Activated CD8-positive, alpha-beta T cell treated with anti-CD3 and anti-CD28 coated beads for 36 hours (primary cell): ENCODE measurements at regions not wholly inside any gene's neighbourhood (a gene's known extent, or its start where the extent isn't known, plus 50 kb on each side); places are given as distances from the start of the nearest gene placed in this dataset.

ENCODE experiments used
- ATAC-seq: fragments of 200-7000 bp; cut with Tn5 transposase; one replicate; pipeline ENCODE4 v1.10.0; 2021; ENCODE audit warnings: mild to moderate bottlenecking, moderate library complexity
- CTCF ChIA-PET: fragments of 350-600 bp; sonication (Branson Sonifier 250); formaldehyde crosslinking; loops from one replicate; lab custom pipeline; 2021; ENCODE audit warnings: antibody characterized with exemption; lab: Charles Lee
- POLR2A ChIA-PET: fragments of 350-600 bp; sonication (Branson Sonifier 250); formaldehyde crosslinking; loops from one replicate; lab custom pipeline; 2021; ENCODE audit warnings: antibody characterized with exemption; lab: Charles Lee
- DNase-seq: peaks from one replicate; pipeline ENCODE4 v3.0.0-alpha.2; 2020
- H3K27ac Mint-ChIP-seq: one replicate; pipeline ENCODE4 v1.8.0; 2021; ENCODE audit warnings: mild to moderate bottlenecking, mixed read lengths
- H3K27me3 Mint-ChIP-seq: one replicate; pipeline ENCODE4 v1.8.0; 2021; ENCODE audit warnings: mixed read lengths
- H3K36me3 Mint-ChIP-seq: one replicate; pipeline ENCODE4 v1.8.0; 2021; ENCODE audit warnings: low read depth, mixed read lengths
- H3K4me1 Mint-ChIP-seq: one replicate; pipeline ENCODE4 v1.8.0; 2021; ENCODE audit warnings: low read depth, mixed read lengths
- H3K4me3 Mint-ChIP-seq: one replicate; pipeline ENCODE4 v1.8.0; 2021; ENCODE audit warnings: mild to moderate bottlenecking, moderate library complexity, mixed read lengths
- H3K9me3 Mint-ChIP-seq: one replicate; pipeline ENCODE4 v1.8.0; 2021; ENCODE audit warnings: mixed read lengths
- CTCF ChIP-seq: fragments of 200-600 bp; IDR thresholded peaks from one replicate; pipeline ENCODE4 v1.8.0; 2022; ENCODE audit warnings: antibody characterized with exemption, mild to moderate bottlenecking
- intact Hi-C: fragments of 100-400 bp; cut with micrococcal nuclease; formaldehyde crosslinking; loops from one replicate; pipeline ENCODE4 v1.10.0; 2022

- Mint-ChIP-seq H3K27ac (no peak overlapping the region), H3K27me3 (no peaks in the 10 kb centered on the region), H3K36me3 (no peaks in the 10 kb centered on the region), H3K4me3 (no peak overlapping the region), H3K9me3 (peaks cover 10% of the 10 kb centered on the region), H3K4me1 (peaks cover 5% of the 10 kb centered on the region)
- DNase-seq = no peak
- intact Hi-C loops = no loop called here
- no peak for TF ChIP-seq CTCF
- ATAC-seq = no peak
- POLR2A ChIA-PET = no interaction called here
- CTCF ChIA-PET = no interaction called here
Measured at GRCh38 chr10:81704596-81704995, 170.4 kb upstream of the NRG3 start.

- intact Hi-C loops = no loop called here
- ATAC-seq = no peak
- no peak for TF ChIP-seq CTCF
- Mint-ChIP-seq H3K27ac (no peak overlapping the region), H3K36me3 (no peaks in the 10 kb centered on the region), H3K27me3 (no peaks in the 10 kb centered on the region), H3K4me1 (peaks cover 5% of the 10 kb centered on the region), H3K4me3 (no peak overlapping the region), H3K9me3 (peaks cover 2% of the 10 kb centered on the region)
- POLR2A ChIA-PET = no interaction called here
- CTCF ChIA-PET = no interaction called here
- no peak for DNase-seq
Measured at GRCh38 chr10:81708416-81708815, 166.6 kb upstream of the NRG3 start.

- POLR2A ChIA-PET = no interaction called here
- no peaks in the 10 kb centered on the region for H3K36me3 Mint-ChIP-seq
- no peak for DNase-seq
- CTCF ChIA-PET = no interaction called here
- TF ChIP-seq CTCF = no peak
- ATAC-seq = peak; percentile 82
- peaks cover 5% of the 10 kb centered on the region for H3K4me1 Mint-ChIP-seq
- H3K27me3 Mint-ChIP-seq = no peaks in the 10 kb centered on the region
- intact Hi-C loops = no loop called here
- H3K4me3 Mint-ChIP-seq = no peak overlapping the region
- H3K9me3 Mint-ChIP-seq = peaks cover 2% of the 10 kb centered on the region
- peak overlapping the region; percentile 55 for H3K27ac Mint-ChIP-seq
Measured at GRCh38 chr10:81708929-81709328, 166.1 kb upstream of the NRG3 start.

GRCh38 chr10:81722399-81722798 lies 152.6 kb upstream of the NRG3 start:
- Mint-ChIP-seq H3K4me3 (no peak overlapping the region), H3K27me3 (no peaks in the 10 kb centered on the region), H3K27ac (no peak overlapping the region), H3K4me1 (peaks cover 11% of the 10 kb centered on the region), H3K36me3 (no peaks in the 10 kb centered on the region), H3K9me3 (no peaks in the 10 kb centered on the region)
- DNase-seq (no peak), ATAC-seq (no peak)
- CTCF ChIA-PET = no interaction called here
- POLR2A ChIA-PET = no interaction called here
- intact Hi-C loops = no loop called here
- TF ChIP-seq CTCF = no peak

DNA sequence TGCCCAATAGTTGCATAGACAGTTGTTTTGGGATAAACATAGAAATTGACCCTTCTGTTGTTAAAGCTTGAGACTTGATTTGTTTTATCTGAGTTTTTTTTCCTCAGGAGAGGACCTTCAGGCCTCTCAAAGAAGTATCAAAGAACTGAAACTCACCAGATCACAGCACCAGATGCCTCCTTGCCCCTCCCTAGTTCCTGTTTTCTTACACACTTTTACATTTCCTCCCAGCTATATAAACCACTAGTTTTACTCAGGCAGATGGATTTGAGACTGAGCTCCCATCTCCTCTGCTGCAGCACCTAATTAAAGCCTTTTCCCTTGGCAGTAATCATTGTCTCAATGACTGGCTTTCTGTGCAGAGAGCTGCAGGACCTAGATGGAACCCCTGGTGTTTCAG lies 150.6 kb upstream of the NRG3 start:
- intact Hi-C loops = no loop called here
- no peak for DNase-seq
- TF ChIP-seq CTCF = no peak
- H3K36me3 Mint-ChIP-seq = no peaks in the 10 kb centered on the region
- peaks cover 11% of the 10 kb centered on the region for H3K4me1 Mint-ChIP-seq
- peaks cover 2% of the 10 kb centered on the region for H3K9me3 Mint-ChIP-seq
- no peak for ATAC-seq
- CTCF ChIA-PET = no interaction called here
- H3K27ac Mint-ChIP-seq = peak overlapping the region; percentile 82
- no peaks in the 10 kb centered on the region for H3K27me3 Mint-ChIP-seq
- H3K4me3 Mint-ChIP-seq = no peak overlapping the region
- POLR2A ChIA-PET = no interaction called here
